ENCODE measurements at regions not wholly inside any gene's neighbourhood (a gene's known extent, or its start where the extent isn't known, plus 50 kb on each side); places are given as distances from the start of the nearest gene placed in this dataset.

DNA sequence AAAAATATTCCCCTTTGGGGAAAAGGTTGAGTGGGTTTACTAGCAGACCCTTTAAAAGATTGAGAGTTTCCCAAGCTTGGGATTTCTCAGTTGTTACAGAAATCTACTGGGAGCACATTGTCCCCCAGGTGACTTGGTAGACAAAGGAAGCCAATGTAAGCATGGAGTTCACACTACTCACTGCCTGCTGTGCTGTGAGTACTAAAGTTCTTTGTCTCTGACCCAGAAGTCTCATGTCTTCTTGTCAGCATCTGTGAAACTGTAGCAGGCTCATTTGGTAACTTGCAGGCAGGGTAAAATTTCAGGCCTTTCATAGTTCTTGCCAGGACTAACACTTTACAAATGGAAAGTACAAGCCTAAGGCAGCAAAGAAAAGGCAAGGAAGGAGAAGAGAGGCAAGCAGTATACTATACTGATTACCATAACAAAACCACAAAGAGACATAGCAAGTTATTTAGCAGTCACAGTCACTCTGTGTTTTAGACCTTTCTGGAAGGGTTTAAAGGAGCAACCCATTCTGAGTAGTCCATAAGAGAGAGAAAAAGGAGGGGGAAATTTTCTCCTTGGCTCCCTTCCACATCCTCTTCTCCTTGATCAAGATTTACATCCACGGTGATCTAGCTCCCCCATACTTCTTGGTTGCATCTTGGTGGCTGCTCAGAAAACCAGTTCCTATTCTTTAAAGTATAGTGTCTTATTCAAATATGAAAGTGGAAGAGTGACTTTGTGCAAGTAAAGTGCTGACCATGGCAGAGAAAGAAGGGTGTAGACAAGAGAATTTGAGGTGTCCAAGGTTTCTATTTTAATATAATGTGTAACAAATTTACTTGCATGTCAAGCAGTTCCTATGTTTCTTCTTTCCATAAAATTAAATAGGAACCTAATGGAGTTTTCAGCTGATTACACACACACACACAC is 160.0 kb upstream of the PDE5A start:
- TF ChIP-seq, protein P1, sequence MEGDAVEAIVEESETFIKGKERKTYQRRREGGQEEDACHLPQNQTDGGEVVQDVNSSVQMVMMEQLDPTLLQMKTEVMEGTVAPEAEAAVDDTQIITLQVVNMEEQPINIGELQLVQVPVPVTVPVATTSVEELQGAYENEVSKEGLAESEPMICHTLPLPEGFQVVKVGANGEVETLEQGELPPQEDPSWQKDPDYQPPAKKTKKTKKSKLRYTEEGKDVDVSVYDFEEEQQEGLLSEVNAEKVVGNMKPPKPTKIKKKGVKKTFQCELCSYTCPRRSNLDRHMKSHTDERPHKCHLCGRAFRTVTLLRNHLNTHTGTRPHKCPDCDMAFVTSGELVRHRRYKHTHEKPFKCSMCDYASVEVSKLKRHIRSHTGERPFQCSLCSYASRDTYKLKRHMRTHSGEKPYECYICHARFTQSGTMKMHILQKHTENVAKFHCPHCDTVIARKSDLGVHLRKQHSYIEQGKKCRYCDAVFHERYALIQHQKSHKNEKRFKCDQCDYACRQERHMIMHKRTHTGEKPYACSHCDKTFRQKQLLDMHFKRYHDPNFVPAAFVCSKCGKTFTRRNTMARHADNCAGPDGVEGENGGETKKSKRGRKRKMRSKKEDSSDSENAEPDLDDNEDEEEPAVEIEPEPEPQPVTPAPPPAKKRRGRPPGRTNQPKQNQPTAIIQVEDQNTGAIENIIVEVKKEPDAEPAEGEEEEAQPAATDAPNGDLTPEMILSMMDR (IDR thresholded peaks at IDR 0.05; ENCODE audit: low read depth, low read length) = no peak
- TF ChIP-seq EZH2phosphoT487 (IDR thresholded peaks at IDR 0.05; ENCODE audit: low read depth) = no peak

All from OCI-LY3 (cell line).